Ishikawa (cell line): ENCODE measurements at regions not wholly inside any gene's neighbourhood (a gene's known extent, or its start where the extent isn't known, plus 50 kb on each side); places are given as distances from the start of the nearest gene placed in this dataset.

Experiments used
- CEBPB ChIP-seq: IDR thresholded peaks from 2 replicates; pipeline ENCODE4 v1.6.1; 2012
- CREB1 ChIP-seq: IDR thresholded peaks from 2 replicates; pipeline ENCODE4 v1.6.1; 2012; ENCODE audit warnings: low read depth
- EGR1 ChIP-seq: IDR thresholded peaks from 2 replicates; pipeline ENCODE4 v1.6.1; 2012
- EP300 ChIP-seq: IDR thresholded peaks from 2 replicates; pipeline ENCODE4 v1.6.1; 2012; ENCODE audit warnings: borderline replicate concordance
- FOXM1 ChIP-seq: IDR thresholded peaks from 2 replicates; pipeline ENCODE4 v1.6.1; 2012; ENCODE audit warnings: low read depth, borderline replicate concordance
- MAX ChIP-seq: IDR thresholded peaks from 2 replicates; pipeline ENCODE4 v1.6.1; 2012
- NFIC ChIP-seq: IDR thresholded peaks from 2 replicates; pipeline ENCODE4 v1.6.1; 2012
- RAD21 ChIP-seq: IDR thresholded peaks from 2 replicates; pipeline ENCODE4 v1.6.1; 2012; ENCODE audit warnings: low read depth
- REST ChIP-seq: IDR thresholded peaks from 2 replicates; pipeline ENCODE4 v1.6.1; 2012; ENCODE audit warnings: low read depth, mild to moderate bottlenecking
- TAF1 ChIP-seq: IDR thresholded peaks from 2 replicates; pipeline ENCODE4 v1.6.1; 2012; ENCODE audit warnings: low read depth, mild to moderate bottlenecking
- TCF12 ChIP-seq: IDR thresholded peaks from 2 replicates; pipeline ENCODE4 v1.6.1; 2012; ENCODE audit warnings: low read depth
- TEAD4 ChIP-seq: IDR thresholded peaks from 2 replicates; pipeline ENCODE4 v1.6.1; 2012
- USF1 ChIP-seq: IDR thresholded peaks from 2 replicates; pipeline ENCODE4 v1.6.1; 2012
- YY1 ChIP-seq: IDR thresholded peaks from 2 replicates; pipeline ENCODE4 v1.6.1; 2012; ENCODE audit warnings: low read depth
- ZBTB7A ChIP-seq: IDR thresholded peaks from 2 replicates; pipeline ENCODE4 v1.6.1; 2012; ENCODE audit warnings: low read depth

- no peak for TF ChIP-seq TAF1
- peak; percentile 56; the same call in 1 of the 2 replicates for TF ChIP-seq USF1
Observed at GRCh38 chr1:229119161-229119560, 151.8 kb upstream of the RAB4A start.

GRCh38 chr1:229119876-229120275, 151.0 kb upstream of the RAB4A start:
- TF ChIP-seq RAD21 (no peak), CREB1 (no peak), EGR1 (no peak), YY1 (no peak), USF1 (no peak), FOXM1 (no peak)

- TF ChIP-seq REST, result no peak
- TF ChIP-seq TEAD4, result no peak
- TF ChIP-seq TCF12, result no peak
- TF ChIP-seq ZBTB7A, result no peak
- no peak for TF ChIP-seq USF1
- no peak for TF ChIP-seq CEBPB
- no peak for TF ChIP-seq MAX
- TF ChIP-seq FOXM1, result no peak
- no peak for TF ChIP-seq NFIC
- TF ChIP-seq EP300, result no peak
- TF ChIP-seq TAF1, result no peak
Observed at GRCh38 chr1:229121845-229122436, 149.0 kb upstream of the RAB4A start.

GRCh38 chr1:229122606-229123005, 148.3 kb upstream of the RAB4A start:
- TF ChIP-seq YY1, result no peak
- no peak for TF ChIP-seq CREB1

GRCh38 chr1:229124116-229124515, 146.8 kb upstream of the RAB4A start:
- no peak for TF ChIP-seq MAX
- no peak for TF ChIP-seq CREB1
- TF ChIP-seq YY1, result no peak
- no peak for TF ChIP-seq TCF12
- no peak for TF ChIP-seq EGR1
- TF ChIP-seq USF1, result no peak
- TF ChIP-seq TEAD4, result no peak
- no peak for TF ChIP-seq ZBTB7A
- no peak for TF ChIP-seq FOXM1
- TF ChIP-seq TAF1, result no peak
- TF ChIP-seq NFIC, result no peak

- TF ChIP-seq NFIC, result no peak
- peak; percentile 23; the same call in 1 of the 2 replicates for TF ChIP-seq RAD21
Observed at GRCh38 chr1:229124520-229125124, 146.3 kb upstream of the RAB4A start.

GRCh38 chr1:229127301-229127700, 143.6 kb upstream of the RAB4A start:
- TF ChIP-seq FOXM1, result no peak
- no peak for TF ChIP-seq NFIC
- no peak for TF ChIP-seq USF1
- no peak for TF ChIP-seq EP300
- no peak for TF ChIP-seq TEAD4
- TF ChIP-seq RAD21, result no peak
- no peak for TF ChIP-seq REST
- TF ChIP-seq TAF1, result no peak
- TF ChIP-seq EGR1, result no peak
- no peak for TF ChIP-seq CEBPB
- no peak for TF ChIP-seq MAX
- no peak for TF ChIP-seq YY1
- TF ChIP-seq ZBTB7A, result no peak
- no peak for TF ChIP-seq TCF12
- no peak for TF ChIP-seq CREB1
